GM21360 (cell line): ENCODE measurements at regions not wholly inside any gene's neighbourhood (a gene's known extent, or its start where the extent isn't known, plus 50 kb on each side); places are given as distances from the start of the nearest gene placed in this dataset.

ENCODE experiments used
- ATAC-seq: cut with Tn5 transposase; IDR thresholded peaks from one replicate; pipeline ENCODE4 v1.9.1; 2021; ENCODE audit warnings: mild to moderate bottlenecking, moderate library complexity; ENCODE audit not compliant: unreplicated experiment

DNA sequence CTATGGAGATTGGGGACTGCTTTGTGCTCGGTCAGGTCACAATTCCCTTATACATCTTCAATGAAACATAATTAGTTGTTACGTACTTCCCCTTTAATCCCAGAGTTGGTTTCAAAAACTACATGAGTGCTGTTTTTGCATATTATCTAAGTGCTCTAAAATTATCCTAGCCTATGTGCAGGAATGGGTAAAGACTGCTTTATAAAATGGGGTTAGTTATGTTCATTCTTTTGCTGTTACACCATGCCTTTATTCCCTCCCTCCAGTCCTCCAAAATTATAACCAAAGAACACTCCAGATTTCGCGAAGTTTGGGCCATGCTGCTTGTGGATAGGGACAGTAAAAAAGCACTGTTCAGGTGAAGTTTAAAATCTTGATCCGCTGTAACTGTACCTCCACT is 173.9 kb upstream of the SNX7 start:
- ATAC-seq, result no peak

- no peak for ATAC-seq
Measured at GRCh38 chr1:98482611-98483010, 178.9 kb upstream of the SNX7 start.

DNA sequence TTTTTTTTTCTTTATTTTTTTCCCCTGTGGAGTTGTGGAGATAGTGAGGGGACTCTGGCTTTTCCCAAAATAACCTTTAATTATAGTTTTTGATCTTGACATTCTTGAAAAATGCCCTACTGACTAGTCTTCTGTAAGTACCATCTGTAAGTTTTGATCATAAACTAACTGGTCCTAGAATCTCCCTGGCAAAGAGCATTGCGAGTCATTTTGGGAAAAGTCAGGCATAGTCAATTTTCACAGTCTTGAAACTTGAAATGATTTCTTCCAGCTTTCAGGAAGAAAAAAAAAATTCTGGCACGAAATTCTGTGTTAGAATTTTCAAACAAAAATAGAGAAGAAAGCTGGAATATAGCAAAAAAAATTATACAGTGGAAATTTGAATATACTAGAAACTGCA is 181.2 kb upstream of the SNX7 start:
- ATAC-seq, result no peak

DNA sequence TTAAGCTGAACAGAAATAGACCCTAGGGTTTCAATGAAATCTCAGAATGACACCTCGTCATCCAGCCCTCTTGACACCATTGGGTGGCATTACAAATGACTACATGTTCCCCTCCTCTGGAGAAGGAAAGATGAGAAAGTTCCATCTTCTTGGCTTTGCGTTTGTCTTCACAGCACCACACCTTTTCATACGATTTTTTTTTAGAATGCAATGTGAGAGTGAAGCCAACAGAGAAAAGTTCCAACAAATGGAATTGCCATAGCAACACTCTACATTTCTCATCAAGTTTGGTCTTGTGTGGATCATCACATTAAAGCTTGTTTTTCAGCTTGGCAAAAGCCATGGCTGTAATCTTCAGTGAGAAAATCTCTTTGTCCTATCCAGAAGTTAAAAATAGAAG is 183.4 kb upstream of the SNX7 start:
- no peak for ATAC-seq

DNA sequence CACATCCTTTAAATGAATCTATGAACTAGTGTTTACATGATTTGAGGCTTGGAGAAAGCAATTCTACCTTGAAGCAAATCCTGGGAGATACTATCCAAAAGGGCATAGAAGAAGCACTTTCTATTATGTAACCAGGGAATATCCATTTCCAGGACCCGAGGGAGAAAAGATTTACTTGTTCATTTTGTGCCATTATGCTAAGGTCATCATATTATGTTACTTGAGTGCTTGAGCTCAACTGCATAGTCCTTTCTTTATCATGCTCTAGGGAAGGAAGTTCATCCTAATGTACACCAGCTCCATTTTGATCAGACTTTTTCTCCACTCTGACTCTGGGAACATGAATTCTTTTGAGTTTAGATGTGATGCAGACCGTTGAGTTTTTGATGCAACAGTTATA is 188.6 kb upstream of the SNX7 start:
- ATAC-seq, result no peak

DNA sequence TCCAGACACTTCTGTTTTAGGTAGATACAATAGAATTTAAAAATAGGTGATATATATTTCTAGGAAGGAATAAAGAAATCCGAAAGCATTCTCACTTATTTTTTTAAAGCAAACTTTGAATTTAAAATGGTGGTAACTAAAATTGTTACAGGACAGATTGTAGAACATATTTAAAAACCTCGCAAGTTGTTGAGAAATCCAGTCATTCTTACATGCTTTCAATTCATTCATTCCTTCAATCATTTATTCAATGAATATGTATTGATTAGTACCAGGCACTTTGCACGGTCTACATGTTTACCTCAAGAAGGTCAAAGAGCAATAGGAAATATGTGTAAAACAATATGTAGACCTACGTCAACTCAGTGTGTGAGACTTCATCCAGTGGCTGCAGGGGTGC is 189.9 kb upstream of the SNX7 start:
- ATAC-seq, result no peak

DNA sequence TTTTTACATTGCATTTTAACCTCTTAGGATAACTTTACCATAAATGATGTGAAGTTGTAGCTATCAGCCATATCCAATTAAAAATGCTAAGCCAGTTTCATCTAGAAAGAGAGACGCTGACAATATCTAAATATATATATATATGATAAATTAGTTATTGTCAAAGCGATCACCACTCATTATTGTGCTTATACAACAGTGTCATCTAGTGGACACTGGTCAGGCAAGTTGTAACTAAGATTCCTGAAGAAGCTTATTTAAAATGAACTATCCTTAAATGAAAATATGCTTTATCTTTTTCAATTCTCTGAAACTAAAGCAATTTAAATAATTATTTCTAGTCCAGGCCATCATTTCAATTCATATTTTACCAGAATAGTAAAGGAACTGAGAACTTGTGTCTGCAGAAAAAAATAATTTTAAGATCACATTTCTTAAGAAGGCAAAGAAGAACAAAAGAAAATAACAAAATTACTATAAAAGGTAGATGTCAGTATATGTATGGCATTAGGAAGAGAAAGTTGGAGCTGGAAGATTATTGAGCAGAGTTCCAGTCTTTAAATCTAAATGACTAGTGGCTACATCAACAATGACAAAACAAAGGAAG is 193.3 kb upstream of the SNX7 start:
- peak; percentile 51 for ATAC-seq

DNA sequence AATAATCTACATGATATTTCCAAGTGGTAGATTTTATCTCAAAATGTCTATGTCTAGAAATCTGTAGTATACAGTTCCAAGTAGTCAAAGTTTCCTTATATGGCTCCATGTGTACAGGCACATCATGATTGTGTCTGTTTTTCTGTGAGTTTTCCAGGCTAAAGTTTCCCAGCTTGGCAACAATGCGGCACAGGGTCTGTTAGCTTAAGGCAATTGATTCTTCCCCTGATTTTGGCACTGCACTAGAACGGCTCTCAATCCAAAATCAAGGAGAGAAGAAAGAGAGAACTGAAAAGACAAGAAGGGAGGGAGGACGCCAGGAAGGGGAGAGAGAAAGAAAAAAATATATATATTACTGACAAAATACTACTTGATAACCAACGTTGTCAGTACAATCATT is 193.9 kb upstream of the SNX7 start:
- ATAC-seq, result no peak

DNA sequence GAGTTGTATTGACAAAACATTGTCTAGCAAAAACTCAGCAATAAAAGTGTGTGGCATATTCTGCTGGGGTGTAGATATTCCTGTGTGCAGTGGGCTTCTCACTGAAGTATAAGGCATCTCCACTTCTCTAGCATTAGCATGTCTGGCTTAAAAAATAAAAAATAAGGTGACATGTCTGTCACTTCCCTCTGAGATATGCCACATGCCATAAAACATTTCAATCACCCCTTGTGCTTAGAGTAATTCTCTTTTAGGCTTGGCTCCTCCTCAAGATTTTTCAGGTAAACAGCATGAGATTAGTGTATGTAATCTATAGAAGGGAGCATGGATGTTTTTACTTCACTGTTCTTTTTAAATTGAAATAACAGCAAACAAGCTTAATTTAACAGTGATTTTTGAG is 194.4 kb upstream of the SNX7 start:
- ATAC-seq, result no peak

DNA sequence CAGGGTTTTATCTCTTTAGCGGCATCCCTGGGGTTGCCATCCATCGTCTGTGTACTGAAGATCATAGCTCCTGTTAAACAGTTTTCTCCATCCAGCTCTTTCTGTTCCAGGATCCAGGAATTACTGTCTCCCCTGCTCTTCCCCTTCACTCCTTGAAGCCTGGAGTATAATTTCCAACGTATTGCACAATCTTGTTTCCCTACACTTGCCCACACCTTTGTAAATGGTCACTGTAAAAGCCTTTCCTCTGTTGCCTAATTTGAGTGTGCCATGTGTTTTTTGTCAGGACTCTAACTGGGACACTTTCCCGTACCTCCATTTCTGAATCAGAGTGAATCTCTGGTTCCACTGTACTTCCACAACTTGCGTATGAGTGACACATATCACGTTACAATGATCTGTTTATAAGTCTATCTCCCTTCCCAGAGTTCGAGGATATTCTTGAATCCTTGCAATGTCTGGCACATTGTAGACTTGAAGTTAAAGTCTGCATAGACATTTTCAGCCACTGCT is 199.6 kb upstream of the SNX7 start:
- ATAC-seq, result no peak

- ATAC-seq, result no peak
Measured at GRCh38 chr1:98460136-98460535, 201.4 kb upstream of the SNX7 start.

DNA sequence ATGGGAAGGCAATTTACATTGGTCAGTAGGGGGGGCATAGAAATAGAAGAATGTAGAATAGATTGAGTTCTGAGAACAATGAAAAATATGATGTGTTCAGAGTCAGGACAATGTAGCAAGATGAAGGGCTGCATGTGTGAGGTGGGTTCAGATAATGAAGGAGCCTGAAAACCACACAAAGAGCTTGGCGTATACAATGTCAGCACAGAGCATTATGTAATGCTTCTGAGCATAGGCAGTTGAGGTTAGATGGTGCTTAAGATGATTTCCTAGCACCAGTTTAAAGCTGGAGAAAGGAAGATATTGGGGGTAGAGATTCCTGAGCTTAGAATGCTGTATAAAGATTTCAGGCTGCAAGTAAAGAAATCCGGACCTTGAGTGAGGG is 202.0 kb upstream of the SNX7 start:
- ATAC-seq, result no peak

GRCh38 chr1:98458511-98459485 is 202.7 kb upstream of the SNX7 start:
- no peak for ATAC-seq

DNA sequence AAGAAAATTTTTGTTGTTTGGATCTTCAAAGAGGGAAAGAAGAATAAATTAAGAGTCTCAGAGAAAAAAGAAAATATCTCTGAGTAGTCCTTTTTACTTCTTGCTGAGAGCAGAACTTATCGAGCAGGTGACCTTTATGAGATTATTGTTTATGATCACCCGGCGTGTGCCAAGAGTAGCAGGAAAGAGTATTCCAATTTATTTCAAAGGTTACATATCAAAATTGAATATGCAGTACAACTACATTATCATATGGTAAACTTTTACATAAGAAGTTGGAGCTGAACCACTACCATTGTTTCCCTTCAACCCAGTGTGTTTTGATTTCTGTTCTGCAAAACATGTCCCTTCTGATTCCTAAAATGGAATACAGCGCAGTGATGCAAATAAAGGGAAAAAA is 204.3 kb upstream of the SNX7 start:
- ATAC-seq, result no peak

DNA sequence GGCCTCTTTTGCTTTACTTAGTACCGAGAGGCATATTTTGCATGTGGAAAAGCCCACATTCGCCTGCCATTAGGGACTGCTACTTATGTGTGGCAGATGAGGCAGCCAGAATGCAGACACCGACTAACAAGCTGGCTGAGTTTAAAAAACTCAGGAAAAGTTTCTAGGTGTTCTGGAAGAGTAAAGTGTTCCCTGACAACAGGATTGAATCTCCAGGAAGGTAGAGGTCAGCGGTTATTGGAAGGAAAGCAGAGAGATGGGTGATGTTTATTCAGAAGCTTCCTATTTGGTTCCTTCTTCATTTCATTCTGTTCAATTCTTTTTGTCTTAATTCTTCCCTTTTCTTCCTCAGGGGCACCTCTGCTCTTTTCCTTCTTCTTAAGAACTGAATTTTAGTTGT is 206.9 kb upstream of the SNX7 start:
- ATAC-seq, result no peak

DNA sequence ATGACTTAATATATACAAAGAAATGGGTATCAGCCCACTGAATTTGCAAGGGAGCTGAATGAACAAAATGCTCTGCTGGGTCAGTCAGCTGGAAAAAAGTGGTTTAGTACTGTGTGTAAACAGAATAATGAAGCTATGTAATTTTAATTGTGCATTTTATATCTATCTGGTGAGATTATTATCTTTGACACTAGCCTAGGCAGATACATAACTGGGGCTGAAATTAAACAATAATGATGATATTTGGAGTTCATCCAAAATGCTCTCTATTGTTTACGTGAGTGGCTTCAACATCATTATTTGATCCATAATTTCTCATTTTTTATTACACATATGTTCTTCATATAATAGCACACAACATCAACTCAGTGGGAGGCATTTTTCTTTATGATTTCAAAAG is 208.5 kb upstream of the SNX7 start:
- ATAC-seq, result no peak

GRCh38 chr1:98452162-98452561 is 209.4 kb upstream of the SNX7 start:
- no peak for ATAC-seq

DNA sequence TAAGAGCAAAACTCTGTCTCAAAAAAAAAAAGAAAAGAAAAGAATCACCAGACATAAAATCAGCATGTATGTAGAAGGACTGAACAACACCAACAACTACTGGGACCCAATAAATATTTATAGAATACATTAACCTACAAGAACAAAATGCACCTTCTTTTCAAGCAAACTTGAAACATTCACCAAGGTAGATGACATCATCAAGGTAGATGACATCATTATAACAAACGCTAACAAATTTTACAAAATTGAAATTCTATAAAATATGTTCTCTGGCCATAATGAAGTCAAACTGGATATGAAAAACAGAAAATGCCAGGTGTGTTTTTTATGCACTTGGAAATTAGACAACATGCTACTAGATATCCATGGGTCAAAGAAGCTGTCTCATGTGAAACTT is 220.2 kb upstream of the SNX7 start:
- no peak for ATAC-seq

- no peak for ATAC-seq
Measured at GRCh38 chr1:98439471-98439870, 222.1 kb upstream of the SNX7 start.

DNA sequence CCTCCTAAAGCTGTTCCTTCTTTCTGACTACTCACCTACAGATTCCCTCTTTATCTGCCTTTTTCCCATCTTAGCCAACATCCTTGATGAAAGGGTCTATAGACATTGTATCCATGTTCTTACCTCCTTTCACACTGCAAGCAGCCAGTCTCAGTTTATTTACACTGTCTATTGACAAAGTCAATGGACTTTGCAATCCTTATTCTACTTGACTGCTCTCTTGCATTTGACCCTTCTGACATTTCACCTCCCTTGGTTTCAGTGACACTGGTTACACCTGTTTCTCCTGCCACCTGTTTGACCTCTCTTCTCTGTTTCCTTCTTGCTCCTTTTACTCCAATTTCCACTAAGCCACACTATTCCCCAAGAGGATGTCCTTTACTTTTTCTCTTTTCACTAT is 224.0 kb upstream of the SNX7 start:
- ATAC-seq, result no peak

- no peak for ATAC-seq
Measured at GRCh38 chr1:98437011-98437410, 224.5 kb upstream of the SNX7 start.

- ATAC-seq, result no peak
Measured at GRCh38 chr1:98429965-98430443, 231.5 kb upstream of the SNX7 start.
